Skeletal muscle satellite cell (primary cell): ENCODE measurements at regions not wholly inside any gene's neighbourhood (a gene's known extent, or its start where the extent isn't known, plus 50 kb on each side); places are given as distances from the start of the nearest gene placed in this dataset.

ENCODE experiments used
- H3K27me3 ChIP-seq: 2 replicates; pipeline ENCODE4 v1.7.0; 2013; ENCODE audit warnings: low read length; ENCODE audit not compliant: control insufficient read depth, insufficient read depth
- H3K36me3 ChIP-seq: 2 replicates; pipeline ENCODE4 v1.7.0; 2013; ENCODE audit warnings: mild to moderate bottlenecking, control low read depth, low read length; ENCODE audit not compliant: insufficient read depth
- H3K4me1 ChIP-seq: 2 replicates; pipeline ENCODE4 v1.7.0; 2013; ENCODE audit warnings: low read length; ENCODE audit not compliant: control insufficient read depth, insufficient read depth
- H3K4me2 ChIP-seq: 2 replicates; pipeline ENCODE4 v1.7.0; 2013; ENCODE audit warnings: mild to moderate bottlenecking, low read length
- H3K4me3 ChIP-seq: 2 replicates; pipeline ENCODE4 v1.7.0; 2013; ENCODE audit warnings: low read length
- H3K9ac ChIP-seq: 2 replicates; pipeline ENCODE4 v1.7.0; 2013; ENCODE audit warnings: mild to moderate bottlenecking, low read depth, low read length, moderate library complexity
- H3K9me3 ChIP-seq: replicated peaks from 2 replicates; pipeline ENCODE4 v1.7.0; 2013; ENCODE audit warnings: mild to moderate bottlenecking, control low read depth, low read length

GRCh38 chr7:81648716-81649115 is 121.1 kb downstream of the HGF start:
- Histone ChIP-seq H3K9ac (no peak overlapping the region), H3K4me3 (no peak overlapping the region), H3K4me1 (peaks cover 5% of the 10 kb centered on the region), H3K9me3 (peaks cover 11% of the 10 kb centered on the region), H3K36me3 (no peaks in the 10 kb centered on the region), H3K4me2 (no peak overlapping the region), H3K27me3 (no peaks in the 10 kb centered on the region)

DNA sequence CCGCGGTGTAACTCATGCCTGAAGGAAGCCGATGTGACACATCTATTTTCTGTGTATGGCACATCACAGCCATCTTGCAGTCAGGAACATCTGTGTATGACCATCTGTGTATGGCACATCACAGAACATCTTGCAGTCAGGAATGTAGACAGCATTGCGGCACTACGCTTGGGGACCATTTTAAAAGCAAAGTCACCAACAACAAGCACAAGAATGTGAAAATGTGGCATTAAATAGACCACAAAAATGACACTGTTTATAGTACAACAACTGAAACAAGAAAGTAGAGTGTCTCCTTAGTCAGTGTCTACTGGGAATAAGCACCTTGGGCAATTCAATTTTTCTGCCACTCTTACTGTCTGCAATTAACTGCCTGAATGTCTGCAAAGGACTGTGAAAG is 124.4 kb downstream of the HGF start:
- H3K9me3 ChIP-seq = no peaks in the 10 kb centered on the region

DNA sequence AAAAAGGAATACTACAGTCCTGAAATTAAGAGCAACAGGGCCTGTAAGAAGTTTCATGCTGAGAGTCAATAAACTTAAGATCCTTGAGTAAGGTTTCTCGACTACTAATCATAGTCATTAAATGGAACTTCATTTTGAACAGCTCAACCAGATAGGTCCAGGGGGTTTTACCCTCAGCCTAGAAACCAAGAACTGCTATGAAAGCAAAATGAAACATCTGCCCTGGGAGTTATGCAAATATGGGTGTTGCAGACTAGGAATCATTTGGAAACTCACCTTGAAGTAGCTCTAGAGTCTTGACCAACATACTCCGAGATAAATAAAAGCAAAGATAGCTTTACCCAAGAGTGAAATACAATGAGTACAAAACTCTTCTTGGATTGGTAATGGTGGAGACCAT is 128.0 kb downstream of the HGF start:
- H3K9me3 ChIP-seq = no peaks in the 10 kb centered on the region
- H3K4me1 ChIP-seq = peaks cover 36% of the 10 kb centered on the region
- H3K9ac ChIP-seq = no peak overlapping the region
- H3K4me3 ChIP-seq = no peak overlapping the region
- H3K36me3 ChIP-seq = no peaks in the 10 kb centered on the region
- no peaks in the 10 kb centered on the region for H3K27me3 ChIP-seq
- no peak overlapping the region for H3K4me2 ChIP-seq

More for the DNA sequence above, 124.4 kb downstream of the HGF start:
- Histone ChIP-seq H3K4me2 (no peak overlapping the region), H3K36me3 (no peaks in the 10 kb centered on the region), H3K27me3 (no peaks in the 10 kb centered on the region), H3K9ac (no peak overlapping the region), H3K4me3 (no peak overlapping the region), H3K4me1 (peaks cover 7% of the 10 kb centered on the region)

DNA sequence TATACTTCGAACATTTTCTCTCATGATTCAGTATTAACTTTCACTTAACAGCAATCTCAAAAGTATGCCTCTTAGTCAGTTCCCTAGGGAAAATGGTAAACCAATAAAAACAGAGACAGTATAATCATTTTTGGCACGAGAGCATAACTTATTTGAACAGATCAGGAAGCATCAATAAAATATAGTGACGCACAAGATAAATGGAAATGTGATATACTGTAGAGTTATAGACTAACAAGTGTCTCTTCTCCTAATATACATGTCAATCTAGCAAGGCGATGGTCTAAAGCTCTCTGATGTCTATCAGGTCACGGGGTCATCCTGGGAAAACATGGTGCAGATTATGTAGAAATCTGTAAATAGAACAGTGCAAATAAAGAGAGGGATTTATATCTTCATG is 131.6 kb downstream of the HGF start:
- Histone ChIP-seq H3K9me3 (no peaks in the 10 kb centered on the region), H3K4me1 (peaks cover 52% of the 10 kb centered on the region), H3K27me3 (no peaks in the 10 kb centered on the region), H3K4me2 (peak overlapping the region; percentile 58), H3K36me3 (no peaks in the 10 kb centered on the region), H3K4me3 (no peak overlapping the region), H3K9ac (peak overlapping the region; percentile 81)

DNA sequence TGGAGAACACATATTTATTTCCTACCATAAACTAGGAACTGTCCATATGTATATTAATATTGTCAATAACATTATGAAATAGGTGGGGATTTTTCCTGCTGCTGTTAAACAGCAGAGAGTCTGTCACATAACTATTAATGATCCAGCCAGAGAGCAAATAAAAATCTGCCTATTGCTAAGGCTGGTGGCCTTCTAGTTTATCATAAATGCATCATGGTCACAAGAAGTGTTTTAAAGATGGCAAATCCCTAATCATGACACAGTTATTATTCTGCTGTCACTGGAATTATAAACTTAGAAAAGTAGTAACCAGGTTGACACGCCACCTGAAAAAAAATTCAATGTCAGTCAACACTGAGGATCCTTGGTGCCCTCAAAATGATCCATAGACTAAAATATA is 132.3 kb downstream of the HGF start:
- peak overlapping the region; percentile 60 for H3K4me2 ChIP-seq
- H3K9ac ChIP-seq = peak overlapping the region; percentile 81
- H3K36me3 ChIP-seq = no peaks in the 10 kb centered on the region
- H3K27me3 ChIP-seq = no peaks in the 10 kb centered on the region
- no peak overlapping the region for H3K4me3 ChIP-seq
- no peaks in the 10 kb centered on the region for H3K9me3 ChIP-seq
- H3K4me1 ChIP-seq = peaks cover 52% of the 10 kb centered on the region

- H3K4me2 ChIP-seq = no peak overlapping the region
- H3K9me3 ChIP-seq = no peaks in the 10 kb centered on the region
- H3K27me3 ChIP-seq = no peaks in the 10 kb centered on the region
- no peaks in the 10 kb centered on the region for H3K36me3 ChIP-seq
- H3K4me1 ChIP-seq = peaks cover 39% of the 10 kb centered on the region
- H3K4me3 ChIP-seq = no peak overlapping the region
- H3K9ac ChIP-seq = no peak overlapping the region
These were observed 137.4 kb downstream of the HGF start for GRCh38 chr7:81632418-81632817.

GRCh38 chr7:81630600-81630999 is 139.2 kb downstream of the HGF start:
- Histone ChIP-seq H3K4me3 (no peak overlapping the region), H3K4me2 (no peak overlapping the region), H3K9me3 (no peaks in the 10 kb centered on the region), H3K9ac (no peak overlapping the region), H3K4me1 (peaks cover 46% of the 10 kb centered on the region), H3K36me3 (no peaks in the 10 kb centered on the region), H3K27me3 (no peaks in the 10 kb centered on the region)

DNA sequence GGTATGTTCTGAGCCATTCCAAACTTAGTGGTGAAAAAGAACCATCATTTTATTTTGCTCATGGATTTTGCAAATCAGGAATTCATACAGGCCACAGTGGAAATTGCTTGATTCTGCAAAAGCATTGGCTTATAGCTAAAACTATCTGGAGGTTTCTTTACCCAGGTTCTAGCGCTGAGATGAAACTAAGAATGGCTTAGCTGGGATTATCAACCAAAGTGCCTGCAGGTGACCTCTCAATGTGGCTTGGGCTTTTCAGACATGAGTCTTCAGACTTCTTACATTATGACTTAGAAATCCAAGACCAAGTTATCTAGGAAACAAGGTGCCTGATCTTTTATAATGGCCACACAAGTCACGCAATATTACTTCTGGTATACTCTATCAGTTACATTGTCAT is 140.1 kb downstream of the HGF start:
- Histone ChIP-seq H3K9ac (no peak overlapping the region), H3K4me1 (peaks cover 50% of the 10 kb centered on the region), H3K9me3 (no peaks in the 10 kb centered on the region), H3K4me2 (no peak overlapping the region), H3K27me3 (no peaks in the 10 kb centered on the region), H3K36me3 (no peaks in the 10 kb centered on the region), H3K4me3 (no peak overlapping the region)

- Histone ChIP-seq H3K27me3 (no peaks in the 10 kb centered on the region), H3K9ac (no peak overlapping the region), H3K9me3 (no peaks in the 10 kb centered on the region), H3K4me2 (no peak overlapping the region), H3K36me3 (no peaks in the 10 kb centered on the region), H3K4me3 (no peak overlapping the region), H3K4me1 (peaks cover 52% of the 10 kb centered on the region)
These were observed 140.9 kb downstream of the HGF start for GRCh38 chr7:81628951-81629350.

GRCh38 chr7:81627536-81628287 is 142.1 kb downstream of the HGF start:
- peak overlapping the region; percentile 65 for H3K9ac ChIP-seq
- H3K4me2 ChIP-seq = peak overlapping the region; percentile 42
- H3K27me3 ChIP-seq = no peaks in the 10 kb centered on the region
- H3K4me1 ChIP-seq = peaks cover 59% of the 10 kb centered on the region
- no peak overlapping the region for H3K4me3 ChIP-seq
- no peaks in the 10 kb centered on the region for H3K9me3 ChIP-seq
- no peaks in the 10 kb centered on the region for H3K36me3 ChIP-seq

DNA sequence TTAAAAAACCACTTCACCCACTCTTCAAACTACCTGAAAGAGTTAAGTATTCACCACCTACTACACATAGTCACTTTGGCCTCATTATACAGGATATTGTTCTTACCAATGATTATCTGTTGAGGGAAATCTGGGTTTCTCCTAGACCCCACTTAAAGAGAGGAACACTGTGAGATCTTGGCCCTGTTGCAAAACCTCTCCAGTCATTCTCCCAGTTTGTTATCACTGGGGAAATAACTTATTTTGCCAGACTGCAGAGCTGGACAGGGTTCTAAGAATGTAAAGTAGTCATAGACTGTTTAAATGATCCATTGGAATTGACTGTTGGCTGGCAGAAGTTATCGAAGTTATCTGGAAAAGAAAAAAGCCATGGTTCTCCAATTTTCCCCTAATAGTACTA is 143.8 kb downstream of the HGF start:
- Histone ChIP-seq H3K4me2 (no peak overlapping the region), H3K4me1 (peaks cover 59% of the 10 kb centered on the region), H3K4me3 (no peak overlapping the region), H3K9ac (peak overlapping the region; percentile 69), H3K9me3 (no peaks in the 10 kb centered on the region), H3K36me3 (no peaks in the 10 kb centered on the region), H3K27me3 (no peaks in the 10 kb centered on the region)
